Fibroblast of skin of left biceps (primary cell): ENCODE measurements at regions not wholly inside any gene's neighbourhood (a gene's known extent, or its start where the extent isn't known, plus 50 kb on each side); places are given as distances from the start of the nearest gene placed in this dataset.

Experiments
- DNase-seq, 2 experiments: peaks; one replicate each; pipeline ENCODE4 v3.0.0-alpha.2; 2013; ENCODE audit warnings: low read depth in 2 of 2

GRCh38 chr2:34991508-34992274, 1363.9 kb upstream of the CRIM1 start:
- DNase-seq: no peak

GRCh38 chr2:34985474-34985873, 1370.1 kb upstream of the CRIM1 start:
- DNase-seq: no peak

- no peak for DNase-seq
These were observed 1374.9 kb upstream of the CRIM1 start for GRCh38 chr2:34980689-34981088.

- DNase-seq: no peak
These were observed 1376.4 kb upstream of the CRIM1 start for GRCh38 chr2:34979148-34979547.

- no peak for DNase-seq
These were observed 1362.7 kb upstream of the FAM98A start for GRCh38 chr2:34961822-34962221.

- no peak for DNase-seq
These were observed 1355.7 kb upstream of the FAM98A start for GRCh38 chr2:34954758-34955157.

- DNase-seq: no peak
These were observed 1351.7 kb upstream of the FAM98A start for GRCh38 chr2:34950797-34951196.

GRCh38 chr2:34949316-34949715, 1350.2 kb upstream of the FAM98A start:
- DNase-seq: no peak

GRCh38 chr2:34936089-34936488, 1337.0 kb upstream of the FAM98A start:
- DNase-seq: no peak

- no peak for DNase-seq
These were observed 1313.0 kb upstream of the FAM98A start for GRCh38 chr2:34912084-34912483.

GRCh38 chr2:34909992-34910705, 1311.0 kb upstream of the FAM98A start:
- DNase-seq: no peak

- DNase-seq: no peak
These were observed 1308.7 kb upstream of the FAM98A start for GRCh38 chr2:34907812-34908211.

- DNase-seq: no peak
These were observed 1302.6 kb upstream of the FAM98A start for GRCh38 chr2:34901739-34902138.

- DNase-seq: no peak
These were observed 1300.0 kb upstream of the FAM98A start for GRCh38 chr2:34899079-34899478.

- no peak for DNase-seq
These were observed 1293.7 kb upstream of the FAM98A start for GRCh38 chr2:34892766-34893165.

GRCh38 chr2:34892256-34892655, 1293.2 kb upstream of the FAM98A start:
- no peak for DNase-seq

GRCh38 chr2:34875091-34875745, 1276.1 kb upstream of the FAM98A start:
- DNase-seq: no peak

- DNase-seq: no peak
These were observed 1254.5 kb upstream of the FAM98A start for GRCh38 chr2:34853646-34854045.

- DNase-seq: no peak
These were observed 1252.7 kb upstream of the FAM98A start for GRCh38 chr2:34851804-34852203.

GRCh38 chr2:34849827-34850226, 1250.7 kb upstream of the FAM98A start:
- no peak for DNase-seq

GRCh38 chr2:34848691-34849090, 1249.6 kb upstream of the FAM98A start:
- DNase-seq: no peak

GRCh38 chr2:34848132-34848531, 1249.0 kb upstream of the FAM98A start:
- no peak for DNase-seq

- DNase-seq: no peak
These were observed 1245.5 kb upstream of the FAM98A start for GRCh38 chr2:34844629-34845028.
